GM18505 (cell line): ENCODE measurements at regions not wholly inside any gene's neighbourhood (a gene's known extent, or its start where the extent isn't known, plus 50 kb on each side); places are given as distances from the start of the nearest gene placed in this dataset.

Source experiments
- ATAC-seq: cut with Tn5 transposase; IDR thresholded peaks from one replicate; pipeline ENCODE4 v1.9.1; 2021; ENCODE audit not compliant: unreplicated experiment
- POLR2A ChIP-seq: IDR thresholded peaks from 4 replicates; pipeline ENCODE4 v1.6.1; 2011; ENCODE audit warnings: borderline replicate concordance; ENCODE audit not compliant: insufficient read depth, insufficient read length; ENCODE audit errors: extremely low read depth

GRCh38 chr12:30805959-30806358 lies 51.2 kb upstream of the CAPRIN2 start:
- TF ChIP-seq POLR2A = no peak
- no peak for ATAC-seq
